ENCODE measurements at regions not wholly inside any gene's neighbourhood (a gene's known extent, or its start where the extent isn't known, plus 50 kb on each side); places are given as distances from the start of the nearest gene placed in this dataset.

DNA sequence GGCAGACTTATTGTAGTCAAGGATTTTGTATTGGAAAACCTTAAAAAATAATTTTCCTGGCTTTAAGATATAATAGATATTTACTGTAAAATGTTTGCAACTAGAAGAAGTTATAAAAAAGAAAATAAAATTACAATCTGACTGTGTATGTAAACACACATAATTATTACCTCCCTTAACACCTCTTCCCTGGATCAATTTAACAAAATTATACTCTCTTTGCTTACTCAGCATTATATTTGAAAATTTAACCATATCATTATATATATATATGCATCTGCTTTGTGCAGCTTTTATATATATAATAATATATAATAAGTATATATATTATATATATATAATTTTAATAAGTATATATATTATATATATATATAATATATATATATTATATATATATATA lies 131.7 kb upstream of the FAM98A start:
- H3K36me3 ChIP-seq, result no peaks in the 10 kb centered on the region
- H3K4me3 ChIP-seq, result no peak overlapping the region
- no peaks in the 10 kb centered on the region for H3K4me1 ChIP-seq
- TF ChIP-seq, protein P1, sequence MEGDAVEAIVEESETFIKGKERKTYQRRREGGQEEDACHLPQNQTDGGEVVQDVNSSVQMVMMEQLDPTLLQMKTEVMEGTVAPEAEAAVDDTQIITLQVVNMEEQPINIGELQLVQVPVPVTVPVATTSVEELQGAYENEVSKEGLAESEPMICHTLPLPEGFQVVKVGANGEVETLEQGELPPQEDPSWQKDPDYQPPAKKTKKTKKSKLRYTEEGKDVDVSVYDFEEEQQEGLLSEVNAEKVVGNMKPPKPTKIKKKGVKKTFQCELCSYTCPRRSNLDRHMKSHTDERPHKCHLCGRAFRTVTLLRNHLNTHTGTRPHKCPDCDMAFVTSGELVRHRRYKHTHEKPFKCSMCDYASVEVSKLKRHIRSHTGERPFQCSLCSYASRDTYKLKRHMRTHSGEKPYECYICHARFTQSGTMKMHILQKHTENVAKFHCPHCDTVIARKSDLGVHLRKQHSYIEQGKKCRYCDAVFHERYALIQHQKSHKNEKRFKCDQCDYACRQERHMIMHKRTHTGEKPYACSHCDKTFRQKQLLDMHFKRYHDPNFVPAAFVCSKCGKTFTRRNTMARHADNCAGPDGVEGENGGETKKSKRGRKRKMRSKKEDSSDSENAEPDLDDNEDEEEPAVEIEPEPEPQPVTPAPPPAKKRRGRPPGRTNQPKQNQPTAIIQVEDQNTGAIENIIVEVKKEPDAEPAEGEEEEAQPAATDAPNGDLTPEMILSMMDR (IDR thresholded peaks at IDR 0.05), result no peak
- TF ChIP-seq POLR2A (IDR thresholded peaks at IDR 0.05), result no peak
- no peak overlapping the region for H3K27ac ChIP-seq
- intact Hi-C loops (cut with DNase I; ENCODE audit: low total_unique reads), result no loop called here
- no peaks in the 10 kb centered on the region for H3K27me3 ChIP-seq
- H3K9me3 ChIP-seq, result no peaks in the 10 kb centered on the region
- DNase-seq, result no peak

DNA sequence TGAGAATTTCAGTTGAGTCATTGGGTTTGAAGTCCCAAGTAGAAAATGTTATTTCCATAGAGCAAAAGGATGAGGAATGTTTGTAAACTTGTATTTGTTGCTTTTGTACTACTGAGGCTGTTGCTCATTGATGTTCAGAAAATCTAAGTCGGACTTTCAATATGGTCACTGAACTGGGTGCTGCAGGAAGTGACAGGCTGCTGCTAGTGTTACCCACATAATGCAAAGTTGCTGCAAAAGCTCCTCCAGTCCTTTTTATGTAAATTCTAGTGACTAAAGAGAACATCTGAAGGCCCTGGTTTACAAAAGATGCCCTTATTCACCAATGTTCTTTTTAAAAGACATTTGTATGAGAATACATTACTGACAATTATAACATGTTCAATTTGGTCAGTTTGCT lies 131.1 kb upstream of the FAM98A start:
- H3K27ac ChIP-seq, result no peak overlapping the region
- no peaks in the 10 kb centered on the region for H3K27me3 ChIP-seq
- H3K4me1 ChIP-seq, result no peaks in the 10 kb centered on the region
- intact Hi-C loops (cut with DNase I; ENCODE audit: low total_unique reads), result no loop called here
- TF ChIP-seq, protein P1 (IDR thresholded peaks at IDR 0.05), result no peak
- no peak for TF ChIP-seq POLR2A (IDR thresholded peaks at IDR 0.05)
- DNase-seq, result no peak
- H3K9me3 ChIP-seq, result no peaks in the 10 kb centered on the region
- no peaks in the 10 kb centered on the region for H3K36me3 ChIP-seq
- H3K4me3 ChIP-seq, result no peak overlapping the region

DNA sequence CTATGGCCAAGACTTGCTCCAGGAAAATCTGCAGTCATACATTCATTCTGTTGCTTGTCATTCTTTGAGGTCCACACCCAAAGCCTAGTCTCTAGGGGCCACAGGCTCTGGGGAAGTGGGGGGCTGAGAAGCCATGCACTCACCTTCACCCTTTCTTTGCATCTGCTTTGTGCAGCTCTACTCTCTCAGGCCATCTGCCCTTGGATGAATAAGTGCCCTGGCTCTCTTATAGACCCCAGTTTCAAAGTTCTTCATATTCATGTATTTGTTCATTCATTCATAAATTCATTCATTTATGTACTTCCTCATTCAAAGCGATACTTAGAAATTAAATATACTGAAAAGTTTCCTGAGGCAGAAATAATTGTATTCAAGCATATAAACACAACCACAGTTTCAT lies 130.3 kb upstream of the FAM98A start:
- Histone ChIP-seq H3K4me1 (no peaks in the 10 kb centered on the region), H3K27ac (no peak overlapping the region), H3K4me3 (no peak overlapping the region), H3K9me3 (no peaks in the 10 kb centered on the region), H3K27me3 (no peaks in the 10 kb centered on the region), H3K36me3 (no peaks in the 10 kb centered on the region)
- intact Hi-C loops (cut with DNase I; ENCODE audit: low total_unique reads), result no loop called here
- no peak for DNase-seq
- TF ChIP-seq, protein P1 (IDR thresholded peaks at IDR 0.05), result no peak
- no peak for TF ChIP-seq POLR2A (IDR thresholded peaks at IDR 0.05)

DNA sequence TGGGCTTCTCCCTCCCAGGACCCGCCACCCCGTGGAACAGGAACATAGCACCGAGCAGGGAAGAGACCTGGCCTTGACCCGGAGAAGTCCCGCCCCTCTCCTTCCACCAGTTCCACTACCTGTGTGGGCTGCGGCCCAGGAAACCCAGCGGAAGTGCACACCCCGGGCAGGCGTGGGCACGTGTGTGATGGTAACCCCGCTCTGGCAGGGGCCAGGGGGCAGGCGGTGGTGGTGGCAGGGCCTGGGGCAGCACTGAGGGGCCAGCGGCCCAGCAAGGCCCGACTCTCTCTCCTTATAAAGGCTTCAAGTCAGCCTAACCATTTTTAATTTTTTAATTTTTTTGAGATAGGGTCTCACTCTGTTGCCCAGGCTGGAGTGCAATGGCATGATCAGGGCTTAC lies 129.0 kb upstream of the FAM98A start:
- no peaks in the 10 kb centered on the region for H3K27me3 ChIP-seq
- H3K27ac ChIP-seq, result no peak overlapping the region
- no peak for TF ChIP-seq POLR2A (IDR thresholded peaks at IDR 0.05)
- TF ChIP-seq, protein P1 (IDR thresholded peaks at IDR 0.05), result no peak
- intact Hi-C loops (cut with DNase I; ENCODE audit: low total_unique reads), result no loop called here
- no peak overlapping the region for H3K4me3 ChIP-seq
- no peaks in the 10 kb centered on the region for H3K36me3 ChIP-seq
- no peaks in the 10 kb centered on the region for H3K9me3 ChIP-seq
- DNase-seq, result no peak
- H3K4me1 ChIP-seq, result no peaks in the 10 kb centered on the region

DNA sequence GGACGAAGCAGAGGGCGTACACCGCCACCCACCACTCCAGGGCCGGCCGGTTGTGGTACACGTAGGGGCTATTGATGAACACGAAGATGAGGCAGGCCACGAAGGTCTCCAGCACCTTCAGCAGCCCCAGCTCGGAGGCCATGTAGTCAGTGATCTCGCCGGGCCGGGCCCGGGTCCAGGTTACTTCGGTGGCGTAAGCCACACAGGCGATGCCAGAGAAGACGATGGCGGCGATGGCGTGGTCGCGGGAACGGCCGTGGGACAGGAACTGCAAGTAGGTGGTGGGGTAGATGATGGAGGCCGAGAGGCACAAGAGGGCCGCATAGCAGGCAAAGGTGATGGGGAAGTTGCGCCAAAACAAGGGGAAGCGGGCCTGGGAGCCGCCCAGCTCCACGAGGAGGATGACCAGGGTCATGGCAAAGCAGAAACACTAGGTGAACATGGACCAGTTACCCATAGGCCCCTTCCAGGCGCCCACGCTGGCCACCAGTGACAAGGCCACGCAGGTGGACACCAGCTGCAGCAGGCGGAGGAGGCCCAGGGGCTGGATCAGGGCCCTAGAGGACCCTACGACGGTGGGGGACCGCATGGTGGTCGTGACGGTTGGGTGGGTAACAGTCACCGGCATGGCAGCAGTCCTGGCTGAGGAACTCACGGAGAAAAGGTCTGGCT lies 128.4 kb upstream of the FAM98A start:
- H3K36me3 ChIP-seq, result no peaks in the 10 kb centered on the region
- no peaks in the 10 kb centered on the region for H3K4me1 ChIP-seq
- no peak for DNase-seq
- no peaks in the 10 kb centered on the region for H3K27me3 ChIP-seq
- H3K9me3 ChIP-seq, result no peaks in the 10 kb centered on the region
- TF ChIP-seq POLR2A (IDR thresholded peaks at IDR 0.05), result no peak
- TF ChIP-seq, protein P1 (IDR thresholded peaks at IDR 0.05), result no peak
- H3K27ac ChIP-seq, result no peak overlapping the region
- no peak overlapping the region for H3K4me3 ChIP-seq
- intact Hi-C loops (cut with DNase I; ENCODE audit: low total_unique reads), result no loop called here

Measured in uterus (tissue), 3 donors.